Stimulated activated CD4-positive, alpha-beta T cell treated with anti-CD3 and anti-CD28 coated beads, TNF-alpha, amount 100 ng/mL, for 24 hours (primary cell): ENCODE measurements at regions not wholly inside any gene's neighbourhood (a gene's known extent, or its start where the extent isn't known, plus 50 kb on each side); places are given as distances from the start of the nearest gene placed in this dataset.
A peak's percentile ranks its signal among the peaks of the same experiment; 100 is the strongest.

Source experiments
- DNase-seq, 3 experiments: peaks; one replicate each; pipeline ENCODE4 v3.0.0-alpha.2; 2020; ENCODE audit warnings: low read depth in 3 of 3

DNA sequence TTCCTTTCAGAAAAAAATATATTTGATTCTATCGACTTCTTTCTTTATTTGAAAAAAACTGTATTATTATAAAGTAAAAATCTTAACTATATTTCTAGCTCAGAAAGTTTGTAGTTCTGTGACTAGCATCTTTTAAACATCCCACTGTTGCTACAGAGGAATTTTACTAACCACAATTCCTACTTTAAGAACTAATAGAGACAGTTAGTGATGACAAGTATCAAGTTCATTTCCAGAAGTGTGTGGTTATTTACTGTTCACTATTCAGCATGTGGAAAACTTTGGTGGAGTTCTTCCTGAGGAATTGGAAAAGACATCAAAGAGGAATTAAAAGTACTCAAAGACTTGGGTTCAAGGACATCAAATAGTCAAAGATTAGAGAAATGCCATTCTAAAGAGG, 524.1 kb upstream of the CBLB start:
- no peak for DNase-seq

DNA sequence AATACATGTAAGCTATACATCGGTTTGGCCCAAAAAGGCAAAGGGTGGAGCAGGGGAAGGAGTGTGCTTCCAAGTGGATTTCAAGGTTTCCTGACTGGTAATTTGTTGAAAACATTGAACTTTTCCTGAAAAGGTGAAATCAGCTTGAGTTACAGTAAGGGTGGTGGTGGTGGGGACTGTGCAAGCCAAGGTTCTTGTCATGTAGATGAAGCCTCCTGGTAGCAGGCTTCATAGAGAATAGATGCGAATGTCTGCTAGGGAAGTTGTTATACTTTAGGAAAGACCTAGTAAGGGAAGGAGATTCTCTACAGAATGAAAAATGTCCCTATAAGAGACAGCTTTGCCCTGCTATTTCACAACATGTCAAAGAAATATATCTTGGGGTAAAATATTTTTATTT, 528.2 kb upstream of the CBLB start:
- no peak for DNase-seq

DNA sequence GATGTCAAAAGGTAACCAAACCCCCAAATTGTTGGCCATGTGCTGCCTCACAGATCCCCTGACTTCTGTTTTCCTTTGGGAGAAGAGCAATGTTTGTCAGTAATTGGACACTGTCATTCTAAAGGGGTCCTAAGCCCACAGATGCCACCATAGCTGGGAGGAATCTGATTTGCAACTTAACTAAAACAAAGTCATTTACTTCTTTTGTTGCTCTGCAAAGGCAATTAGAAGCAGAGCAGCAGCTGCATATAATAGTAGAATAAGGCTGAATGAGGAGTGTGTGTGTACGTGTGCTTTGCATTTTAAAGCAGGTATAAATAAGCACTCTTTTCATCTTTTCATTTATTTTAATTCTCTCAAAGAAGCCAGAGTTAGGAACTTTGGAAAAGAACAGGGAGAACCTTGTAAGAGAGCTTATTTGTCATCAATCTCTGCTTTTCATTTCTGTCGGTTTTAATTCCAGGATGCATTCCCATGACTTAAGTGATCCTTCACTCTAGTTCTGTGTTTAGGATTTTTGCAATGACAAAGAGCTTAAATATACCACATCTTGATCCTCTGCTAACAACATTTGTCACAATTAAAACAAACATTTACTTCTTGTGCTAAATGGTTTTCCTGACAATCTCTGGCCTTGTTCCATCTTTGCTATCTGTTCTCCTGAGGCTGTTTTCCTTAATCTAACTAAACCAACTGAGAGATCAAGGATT, 530.2 kb upstream of the CBLB start:
- DNase-seq = no peak

DNA sequence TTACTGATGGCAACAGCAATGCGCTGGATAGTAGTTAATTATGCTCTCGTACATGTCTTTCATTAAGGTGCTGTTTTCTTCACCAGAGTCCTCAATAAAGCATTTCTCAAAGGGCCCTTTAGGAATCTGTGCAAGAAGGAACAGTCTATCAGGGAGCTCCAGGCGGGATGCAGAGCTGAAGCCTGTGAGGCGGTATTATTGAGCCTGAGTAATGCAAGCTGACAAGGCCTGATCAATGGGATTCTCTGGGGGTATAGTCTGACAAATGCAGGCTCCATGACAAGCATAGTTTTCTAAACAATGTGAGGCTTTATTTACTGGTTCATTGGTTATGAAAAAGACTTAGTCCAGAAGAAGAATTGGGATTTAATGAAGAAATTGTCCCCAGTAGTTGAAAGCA, 530.9 kb upstream of the CBLB start:
- no peak for DNase-seq

DNA sequence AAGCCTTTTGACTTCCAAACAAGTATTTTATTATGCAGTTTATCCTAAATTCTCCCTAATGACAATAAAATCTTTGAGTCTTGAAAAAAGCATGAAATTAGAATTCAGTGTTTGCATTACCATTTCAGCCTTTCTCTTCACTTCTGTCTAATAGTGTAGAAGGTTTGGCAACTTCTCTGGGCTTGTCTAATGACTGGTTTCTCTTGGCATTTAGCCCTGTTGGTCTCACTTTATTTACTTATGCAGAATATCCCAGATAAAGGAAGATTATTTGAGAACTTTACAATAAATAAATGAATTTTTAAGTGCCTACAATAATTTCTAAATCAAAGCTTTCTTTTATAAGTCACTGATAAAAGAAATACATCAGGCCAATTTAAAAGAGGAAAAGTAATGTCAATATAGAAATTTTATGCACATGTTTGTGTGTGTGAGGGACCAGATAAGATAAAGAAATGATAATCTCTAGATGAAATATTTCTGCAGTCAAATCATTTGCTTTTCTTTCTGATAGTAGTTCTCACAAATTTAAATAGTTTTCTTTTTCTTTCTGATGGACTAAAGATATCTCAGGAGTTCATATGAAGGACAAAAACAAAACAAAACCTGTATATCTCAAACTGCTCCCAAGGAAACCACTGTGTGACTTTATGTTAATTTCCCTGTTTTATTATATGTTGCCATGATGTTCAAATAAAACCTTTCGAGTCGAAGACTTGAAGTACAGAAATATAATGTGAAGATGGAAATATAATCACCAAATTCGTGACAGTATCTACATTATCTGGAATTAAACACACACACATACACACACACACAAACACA, 533.1 kb upstream of the CBLB start:
- DNase-seq = no peak

DNA sequence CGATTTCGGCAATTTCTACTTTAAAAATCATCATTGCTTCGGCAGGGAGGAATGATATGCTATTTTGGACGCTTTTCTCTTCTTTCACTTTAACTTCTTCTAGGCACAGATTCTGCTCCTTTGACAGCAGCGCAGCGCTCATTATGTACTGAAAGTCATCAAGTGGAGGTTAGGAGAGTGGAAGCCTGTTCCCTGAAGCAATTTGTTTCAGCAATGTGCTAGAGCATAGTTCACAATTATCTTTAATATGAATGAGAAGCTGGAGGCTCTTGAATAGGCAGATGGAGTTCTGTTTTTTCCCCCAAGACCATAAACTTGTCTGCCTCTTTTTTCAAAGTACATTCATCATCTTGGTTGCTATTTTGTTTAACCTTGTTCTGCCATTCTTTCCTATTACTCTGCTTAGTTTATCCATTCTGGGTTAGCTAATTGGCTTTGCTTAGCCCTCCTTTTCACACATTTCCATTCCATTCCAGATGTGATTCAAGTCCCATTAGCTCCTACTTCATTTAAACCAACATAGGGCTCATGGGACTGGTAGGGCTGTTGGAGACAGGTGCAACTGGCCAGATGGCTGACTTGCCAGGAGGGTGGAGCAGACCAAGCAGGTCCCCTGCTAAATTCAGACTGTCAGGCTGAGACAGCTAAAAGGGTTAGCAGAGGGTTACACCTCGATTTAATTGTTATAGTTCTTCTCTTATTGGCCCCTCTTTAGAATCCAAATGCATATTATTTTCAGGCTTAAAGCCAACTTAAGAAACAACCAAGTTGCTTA, 534.7 kb upstream of the CBLB start:
- DNase-seq = no peak

DNA sequence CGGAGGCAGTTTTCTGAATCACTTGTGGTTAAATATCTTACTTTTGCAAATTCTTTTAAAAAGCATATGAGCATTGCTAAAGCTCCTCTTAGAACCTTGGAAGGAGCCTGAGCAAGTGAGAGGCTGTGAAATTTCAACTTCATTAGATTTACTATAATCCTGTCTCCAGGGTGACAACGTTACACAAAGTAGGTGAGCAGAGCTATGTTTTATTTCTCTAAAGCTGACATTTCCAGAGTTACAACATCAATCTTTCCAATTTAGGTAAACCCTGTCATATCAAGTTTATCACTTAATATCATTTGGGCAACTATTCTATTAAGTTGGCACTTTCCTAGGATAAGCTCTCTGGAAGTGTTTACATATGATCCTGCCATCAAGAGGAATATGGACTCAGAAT, 544.9 kb upstream of the CBLB start:
- no peak for DNase-seq

DNA sequence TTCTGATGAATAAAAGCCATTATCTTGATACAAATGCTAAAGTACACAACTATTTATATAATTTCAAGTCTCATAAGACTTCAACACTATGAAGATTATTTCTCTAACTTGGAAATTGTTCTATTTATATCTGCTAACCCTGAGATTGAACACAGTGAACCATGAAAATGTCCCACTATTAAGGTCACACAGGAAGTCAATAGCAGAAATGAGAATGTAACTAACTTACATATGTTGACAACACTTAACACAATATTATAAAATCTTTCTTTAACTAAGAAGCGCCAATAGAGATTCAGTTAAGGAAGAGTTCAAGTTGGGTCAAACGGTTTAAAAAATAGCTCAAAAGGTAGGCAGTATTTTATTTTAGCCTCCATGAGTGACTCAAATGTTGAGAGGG, 551.8 kb upstream of the CBLB start:
- DNase-seq = no peak

DNA sequence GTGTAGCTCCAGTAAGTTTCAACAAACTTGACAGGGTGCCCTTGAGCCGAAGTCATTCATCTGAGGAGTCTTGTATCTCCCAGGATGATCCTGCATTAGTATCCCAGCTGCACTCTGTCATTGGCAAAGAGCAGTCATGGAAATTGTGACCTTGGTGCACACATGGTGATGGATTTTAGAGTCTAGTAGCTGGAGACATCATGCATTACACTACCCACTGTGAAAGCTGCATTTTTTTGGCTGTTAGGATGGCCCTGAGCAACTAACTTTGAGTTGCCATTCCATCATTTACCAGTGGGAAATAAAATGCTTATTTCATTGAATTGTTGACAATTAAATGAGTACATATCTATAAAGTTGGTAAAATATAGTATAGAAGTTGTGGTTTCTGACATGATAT, 552.6 kb upstream of the CBLB start:
- no peak for DNase-seq

DNA sequence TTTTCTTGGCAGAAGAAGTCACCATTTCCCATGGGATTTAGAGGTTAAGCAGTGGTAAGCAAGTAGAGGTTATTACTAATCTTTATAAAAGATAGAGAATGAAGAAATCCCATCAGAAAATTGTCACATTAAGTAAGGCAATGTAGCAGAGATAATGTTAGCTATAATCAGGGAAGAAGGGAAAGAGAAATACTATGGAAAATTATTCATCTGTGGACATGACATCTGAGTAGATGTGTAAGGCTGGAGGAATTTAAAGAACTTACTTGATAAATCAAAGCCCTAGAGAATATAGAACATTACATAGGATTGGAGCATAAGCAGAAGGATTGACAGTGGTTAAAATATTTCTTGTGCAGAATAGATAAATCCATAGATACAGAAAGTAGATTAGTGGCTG, 553.1 kb upstream of the CBLB start:
- DNase-seq = no peak

DNA sequence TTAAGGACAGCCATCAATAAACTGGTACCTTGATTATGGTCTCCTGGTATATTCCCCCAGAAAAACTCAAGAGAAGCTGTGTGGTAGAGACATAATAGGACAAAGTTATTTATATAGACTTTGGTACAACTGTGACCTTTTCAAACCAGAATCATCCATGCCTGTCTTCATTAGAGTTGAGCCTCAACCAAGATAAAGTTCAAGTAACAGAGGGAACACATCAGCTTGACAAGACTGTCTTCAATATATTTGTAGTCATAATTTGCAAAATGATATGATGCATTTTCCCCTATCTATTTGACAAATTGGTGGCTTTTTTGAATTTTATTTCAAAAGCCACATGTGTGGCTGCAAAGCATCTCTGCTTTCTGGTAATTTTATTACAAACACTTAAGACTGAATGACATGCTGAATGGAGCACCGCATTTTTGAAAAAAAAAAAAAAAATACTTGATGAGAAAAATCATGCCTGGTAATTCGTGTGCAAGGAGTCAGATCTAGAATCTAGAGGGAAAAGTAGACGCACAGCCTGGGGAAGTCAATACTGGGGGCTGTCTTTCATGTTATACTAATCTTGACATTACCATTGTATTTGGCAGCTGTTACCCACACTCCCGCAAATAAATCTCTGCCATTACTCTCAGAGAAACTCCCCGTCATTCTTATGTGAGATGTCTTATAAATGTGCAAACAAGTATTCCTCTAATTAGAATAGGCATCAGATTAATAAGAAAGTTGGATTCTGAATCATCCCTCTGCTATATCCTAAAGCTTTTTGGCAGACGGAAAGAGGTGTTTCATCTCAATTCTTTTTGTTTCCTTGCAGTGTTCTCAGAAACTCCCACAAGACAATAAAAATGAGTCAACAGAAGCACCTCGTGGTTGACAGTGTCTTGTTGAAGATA, 554.8 kb upstream of the CBLB start:
- DNase-seq = peak in 2 of 3 experiments; percentile 13 to 16

DNA sequence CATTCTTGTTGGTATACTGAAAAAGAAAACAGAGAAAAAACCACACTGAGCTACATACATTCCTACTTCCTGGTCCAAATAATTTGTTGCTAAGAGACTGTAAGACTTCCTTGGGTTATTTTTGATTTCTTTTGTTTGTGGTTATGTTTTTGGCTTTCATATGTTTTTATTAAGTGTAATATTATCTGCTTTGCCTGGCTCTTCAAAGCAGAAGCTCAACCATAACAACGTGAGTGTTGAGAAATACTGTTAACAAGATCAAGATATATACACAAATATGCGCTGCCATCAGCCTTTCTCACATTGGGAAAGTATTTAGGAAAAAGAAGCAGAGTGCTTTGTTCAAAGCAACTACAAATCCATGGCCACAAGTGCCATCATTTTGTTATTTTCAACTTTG, 556.2 kb upstream of the CBLB start:
- DNase-seq = no peak

DNA sequence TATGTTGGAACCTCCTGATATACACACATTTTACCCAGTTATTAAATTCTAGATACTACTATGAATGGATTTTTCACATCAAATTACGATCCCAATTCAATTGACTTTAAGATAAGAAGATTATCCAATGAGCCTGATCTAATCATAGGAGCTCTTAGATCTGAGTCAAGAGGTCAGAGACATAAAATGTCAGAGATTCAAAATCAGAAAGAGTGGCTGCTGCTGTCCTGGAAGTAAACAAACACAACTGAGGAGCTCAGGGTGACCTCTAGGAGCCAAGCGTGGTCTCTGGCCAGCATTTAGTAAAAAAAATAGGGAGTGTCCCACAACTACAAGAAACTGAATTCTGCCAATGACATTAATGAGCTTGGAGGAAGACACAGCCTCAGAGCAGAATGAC, 557.1 kb upstream of the CBLB start:
- no peak for DNase-seq

DNA sequence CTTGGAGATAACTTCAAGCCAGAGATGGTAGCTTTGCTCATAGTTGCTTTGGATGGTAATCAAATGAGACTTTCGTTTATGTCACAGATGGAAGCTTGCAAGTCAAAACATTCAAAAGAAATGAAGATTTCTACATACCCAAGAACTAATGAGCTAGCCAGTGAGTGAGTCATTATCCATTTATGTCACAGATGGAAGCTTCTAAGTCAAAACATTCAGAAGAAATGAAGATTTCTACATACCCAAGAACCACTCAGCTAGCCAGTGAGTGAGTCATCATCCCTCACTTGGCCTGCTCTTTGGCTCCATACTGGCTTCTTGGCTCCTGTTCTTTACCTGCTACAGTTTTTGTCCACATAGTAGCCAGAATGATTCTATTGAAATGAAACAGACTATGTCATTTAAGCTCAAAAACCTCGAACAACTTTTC, 559.8 kb upstream of the CBLB start:
- DNase-seq = peak in 2 of 3 experiments; percentile 27 to 31

DNA sequence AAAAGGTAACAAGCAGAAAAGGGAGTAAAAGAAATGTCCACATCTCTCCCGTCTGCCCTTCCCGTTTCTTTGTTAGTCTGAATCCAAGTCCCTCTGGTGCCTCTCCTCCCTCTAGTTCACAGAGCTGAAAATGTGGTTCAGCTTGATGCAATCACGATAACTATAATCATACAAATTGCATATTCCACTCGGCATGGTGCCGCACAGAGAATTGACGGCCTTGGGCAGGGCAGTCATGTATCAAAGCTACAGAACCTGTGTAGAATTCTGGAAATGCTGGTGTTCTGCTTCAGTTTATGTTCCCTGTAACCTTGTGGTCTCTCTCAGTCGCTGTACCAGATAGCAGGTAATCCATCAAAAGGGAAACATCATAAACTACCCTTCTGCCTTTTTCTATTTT, 562.9 kb upstream of the CBLB start:
- no peak for DNase-seq

DNA sequence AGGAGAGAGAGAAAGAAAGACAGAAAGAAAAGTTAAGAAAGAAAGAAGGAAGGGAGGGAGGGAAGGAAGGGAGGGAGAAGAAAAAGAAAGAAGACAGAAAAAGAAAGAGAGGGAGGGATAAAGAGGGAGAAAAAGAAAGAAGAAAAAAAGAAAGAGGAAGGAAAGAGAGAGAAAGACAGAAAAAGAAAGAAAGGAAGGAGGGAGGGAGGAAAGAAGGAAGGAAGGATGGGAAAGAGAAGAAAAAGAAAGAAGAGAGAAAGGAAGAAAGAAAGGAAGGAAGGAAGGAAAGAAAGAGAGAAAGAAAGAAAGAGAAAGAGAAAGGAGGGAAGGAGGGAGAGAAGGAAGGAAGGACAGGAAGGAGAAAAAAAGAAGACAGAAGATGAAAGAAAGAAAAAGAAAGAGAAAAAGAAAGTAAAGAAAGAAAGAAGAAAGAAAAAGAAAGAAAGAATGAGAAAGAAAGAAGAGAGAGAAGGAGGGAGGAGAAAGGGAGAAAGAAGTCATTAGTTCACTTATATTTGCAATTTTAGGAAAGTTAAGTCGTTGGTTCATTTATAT, 567.2 kb upstream of the CBLB start:
- DNase-seq = no peak

DNA sequence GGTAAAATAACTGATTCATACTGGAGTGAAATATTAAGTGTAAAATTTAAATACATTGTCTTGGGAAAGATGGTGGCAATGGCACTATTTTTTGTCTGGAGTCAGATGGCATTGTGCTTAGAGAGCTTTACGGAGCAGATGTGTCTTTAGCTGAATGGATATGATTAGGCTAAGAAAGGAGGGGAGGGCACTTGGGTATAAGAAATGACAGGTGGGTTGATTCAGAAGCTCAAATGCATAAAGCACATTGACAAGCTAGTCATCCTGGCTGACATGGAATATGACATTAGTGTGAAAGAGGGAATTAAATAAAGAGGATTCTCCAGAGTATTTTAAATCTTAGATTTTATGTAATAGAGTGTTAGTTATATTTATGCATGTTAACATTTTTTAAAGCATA, 570.1 kb upstream of the CBLB start:
- DNase-seq = no peak

DNA sequence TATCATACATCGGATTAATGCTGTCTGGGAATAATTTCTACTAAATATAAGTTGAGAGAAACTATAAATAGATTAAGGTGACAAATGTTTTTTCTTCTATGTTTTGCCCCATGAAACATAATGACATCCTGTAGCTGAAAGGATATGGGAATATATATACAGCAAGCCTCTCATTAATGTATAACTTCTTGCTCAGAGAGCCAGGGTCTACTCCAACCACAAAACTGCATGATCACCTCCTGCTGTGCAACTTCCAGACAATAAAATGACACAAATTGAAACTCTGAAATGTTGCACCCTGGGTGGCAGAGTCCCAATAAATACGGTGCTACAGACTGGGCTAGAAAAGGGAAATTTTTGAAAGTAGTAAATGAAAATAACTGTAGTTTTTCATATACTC, 571.9 kb upstream of the CBLB start:
- DNase-seq = no peak

DNA sequence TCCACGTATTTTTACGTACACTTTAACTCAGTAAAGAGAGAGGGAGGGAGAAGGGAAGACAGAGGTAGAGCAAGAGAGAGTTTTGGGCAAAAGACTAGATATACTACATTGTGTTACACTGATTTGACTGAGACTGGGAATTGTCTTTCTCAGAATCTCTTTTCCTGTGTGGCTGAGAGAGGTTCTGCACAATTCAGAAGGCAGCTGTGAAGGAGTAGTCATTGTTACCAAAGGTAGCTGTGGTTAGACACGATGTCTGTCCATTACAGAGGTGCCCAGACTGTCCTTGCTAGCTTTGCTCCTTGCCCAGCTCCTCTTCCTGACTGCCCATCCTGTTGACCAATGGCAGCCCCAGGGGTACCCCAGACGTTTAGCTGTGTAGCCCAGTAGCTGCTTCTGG, 577.5 kb upstream of the CBLB start:
- DNase-seq = no peak

DNA sequence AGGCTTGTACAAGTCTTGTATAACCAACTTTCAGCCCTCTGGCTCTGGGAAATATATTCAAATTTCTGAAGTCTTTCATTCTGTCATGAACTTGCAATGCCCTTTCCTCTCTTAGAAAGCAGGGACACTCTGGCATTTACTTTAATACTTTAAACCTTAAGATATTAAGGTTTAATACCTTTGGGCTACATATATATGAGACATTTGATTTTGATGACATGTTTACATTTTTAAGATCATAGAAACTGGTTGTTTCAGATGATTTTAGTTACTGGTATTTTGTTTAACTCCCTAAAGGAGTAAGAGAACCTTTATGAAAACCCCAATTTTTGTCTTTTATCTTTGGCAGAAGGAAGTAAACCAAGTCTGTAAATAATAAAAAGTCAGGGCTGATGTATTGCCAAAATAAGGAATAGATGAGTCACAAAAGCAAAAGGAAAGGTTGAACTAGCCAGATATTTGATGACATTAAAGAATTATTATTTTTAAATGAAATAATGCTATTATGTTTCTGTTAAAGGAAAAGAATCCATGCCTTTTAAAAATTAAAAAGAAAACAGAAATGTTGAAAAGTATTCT, 579.0 kb upstream of the CBLB start:
- DNase-seq = no peak
